Skeletal muscle tissue (tissue), 3 donors: ENCODE measurements at regions not wholly inside any gene's neighbourhood (a gene's known extent, or its start where the extent isn't known, plus 50 kb on each side); places are given as distances from the start of the nearest gene placed in this dataset.

Source experiments
- H3K27ac ChIP-seq: one replicate; pipeline ENCODE4 v1.7.0; 2013; ENCODE audit warnings: mild to moderate bottlenecking, low read depth, low read length, inconsistent platforms
- H3K27me3 ChIP-seq, 3 donors: one replicate each; pipeline ENCODE4 v1.7.0; 2013; ENCODE audit warnings: low read length in 3 of 3; ENCODE audit not compliant: control insufficient read depth in 3 of 3, insufficient read depth in 3 of 3
- H3K36me3 ChIP-seq, 3 donors: one replicate each; pipeline ENCODE4 v1.7.0; 2013; ENCODE audit warnings: low read length in 3 of 3; ENCODE audit not compliant: control insufficient read depth in 3 of 3, insufficient read depth in 3 of 3
- H3K4me1 ChIP-seq, 3 donors: one replicate each; pipeline ENCODE4 v1.7.0; 2013; ENCODE audit warnings: low read length in 3 of 3, mild to moderate bottlenecking in 3 of 3; ENCODE audit not compliant: control insufficient read depth in 3 of 3, insufficient read depth in 3 of 3
- H3K4me3 ChIP-seq, 3 donors: one replicate each; pipeline ENCODE4 v1.7.0; 2013; ENCODE audit warnings: low read length in 3 of 3
- H3K9ac ChIP-seq, 3 donors: one replicate each; pipeline ENCODE4 v1.7.0; 2013; ENCODE audit warnings: low read length in 3 of 3, mild to moderate bottlenecking in 3 of 3, moderate library complexity in 2 of 3, low read depth in 1 of 3
- H3K9me3 ChIP-seq, 3 donors: one replicate each; pipeline ENCODE4 v1.7.0; 2013; ENCODE audit warnings: low read length in 3 of 3; ENCODE audit not compliant: control insufficient read depth in 3 of 3
- donor health status: Osteomylitis.

- Histone ChIP-seq H3K4me3 (no peak overlapping the region), H3K27me3 (no peaks in the 10 kb centered on the region), H3K27ac (no peak overlapping the region), H3K36me3 (no peaks in the 10 kb centered on the region), H3K4me1 (no peaks in the 10 kb centered on the region), H3K9ac (no peak overlapping the region), H3K9me3 (no peaks in the 10 kb centered on the region)
Measured at GRCh38 chr7:86226191-86226590, 417.5 kb upstream of the GRM3 start.

- Histone ChIP-seq H3K4me3 (no peak overlapping the region), H3K9ac (no peak overlapping the region), H3K9me3 (no peaks in the 10 kb centered on the region), H3K27me3 (no peaks in the 10 kb centered on the region), H3K27ac (no peak overlapping the region), H3K4me1 (no peaks in the 10 kb centered on the region), H3K36me3 (no peaks in the 10 kb centered on the region)
Measured at GRCh38 chr7:86222806-86223205, 420.9 kb upstream of the GRM3 start.

- Histone ChIP-seq H3K27ac (no peak overlapping the region), H3K4me3 (no peak overlapping the region), H3K4me1 (no peaks in the 10 kb centered on the region), H3K36me3 (no peaks in the 10 kb centered on the region), H3K9me3 (no peaks in the 10 kb centered on the region), H3K9ac (no peak overlapping the region), H3K27me3 (no peaks in the 10 kb centered on the region)
Measured at GRCh38 chr7:86214734-86215133, 429.0 kb upstream of the GRM3 start.

GRCh38 chr7:86212976-86213375 lies 430.7 kb upstream of the GRM3 start:
- Histone ChIP-seq H3K4me3 (no peak overlapping the region), H3K9me3 (no peaks in the 10 kb centered on the region), H3K9ac (no peak overlapping the region), H3K27ac (no peak overlapping the region), H3K36me3 (no peaks in the 10 kb centered on the region), H3K27me3 (no peaks in the 10 kb centered on the region), H3K4me1 (no peaks in the 10 kb centered on the region)

GRCh38 chr7:86209036-86209435 lies 434.7 kb upstream of the GRM3 start:
- Histone ChIP-seq H3K36me3 (no peaks in the 10 kb centered on the region), H3K27ac (no peak overlapping the region)

GRCh38 chr7:86207740-86208139 lies 436.0 kb upstream of the GRM3 start:
- H3K27ac ChIP-seq, result no peak overlapping the region
- H3K9me3 ChIP-seq, result peaks cover 0 to 3% (median 0%) of the 10 kb centered on the region in 3 donors
- H3K27me3 ChIP-seq, result no peaks in the 10 kb centered on the region
- no peak overlapping the region for H3K9ac ChIP-seq
- H3K4me3 ChIP-seq, result no peak overlapping the region
- no peaks in the 10 kb centered on the region for H3K36me3 ChIP-seq
- no peaks in the 10 kb centered on the region for H3K4me1 ChIP-seq

More at GRCh38 chr7:86209036-86209435, 434.7 kb upstream of the GRM3 start:
- no peak overlapping the region for H3K4me3 ChIP-seq
- H3K27me3 ChIP-seq, result no peaks in the 10 kb centered on the region
- no peak overlapping the region for H3K9ac ChIP-seq
- H3K4me1 ChIP-seq, result no peaks in the 10 kb centered on the region
- peaks cover 0 to 2% (median 0%) of the 10 kb centered on the region in 3 donors for H3K9me3 ChIP-seq

- peaks cover 2 to 8% (median 8%) of the 10 kb centered on the region in 3 donors for H3K9me3 ChIP-seq
- H3K9ac ChIP-seq, result no peak overlapping the region
- H3K36me3 ChIP-seq, result no peaks in the 10 kb centered on the region
- no peaks in the 10 kb centered on the region for H3K27me3 ChIP-seq
- H3K4me1 ChIP-seq, result no peaks in the 10 kb centered on the region
- no peak overlapping the region for H3K4me3 ChIP-seq
- H3K27ac ChIP-seq, result no peak overlapping the region
Measured at GRCh38 chr7:86202833-86203232, 440.9 kb upstream of the GRM3 start.

GRCh38 chr7:86201767-86202166 lies 441.9 kb upstream of the GRM3 start:
- Histone ChIP-seq H3K4me1 (no peaks in the 10 kb centered on the region), H3K27me3 (no peaks in the 10 kb centered on the region), H3K9ac (no peak overlapping the region), H3K4me3 (no peak overlapping the region), H3K9me3 (peaks cover 2 to 8% (median 6%) of the 10 kb centered on the region in 3 donors), H3K27ac (no peak overlapping the region), H3K36me3 (no peaks in the 10 kb centered on the region)

- Histone ChIP-seq H3K9me3 (peaks cover 2 to 9% (median 8%) of the 10 kb centered on the region in 3 donors), H3K36me3 (no peaks in the 10 kb centered on the region), H3K4me3 (no peak overlapping the region), H3K27me3 (no peaks in the 10 kb centered on the region), H3K27ac (no peak overlapping the region), H3K4me1 (no peaks in the 10 kb centered on the region), H3K9ac (no peak overlapping the region)
Measured at GRCh38 chr7:86199881-86200614, 443.7 kb upstream of the GRM3 start.

GRCh38 chr7:86190351-86190750 lies 453.4 kb upstream of the GRM3 start:
- Histone ChIP-seq H3K9ac (no peak overlapping the region), H3K36me3 (no peaks in the 10 kb centered on the region), H3K27ac (no peak overlapping the region), H3K27me3 (no peaks in the 10 kb centered on the region), H3K4me1 (no peaks in the 10 kb centered on the region), H3K9me3 (peaks cover 0 to 3% (median 0%) of the 10 kb centered on the region in 3 donors), H3K4me3 (no peak overlapping the region)
